ENCODE measurements at regions not wholly inside any gene's neighbourhood (a gene's known extent, or its start where the extent isn't known, plus 50 kb on each side); places are given as distances from the start of the nearest gene placed in this dataset.
"Not testable (repeated sequence)": the region's sequence is repeated elsewhere in the genome, so short reads cannot be mapped to it uniquely, and the experiment has no call there.

GRCh38 chr3:102357313-102357712 is 77.5 kb upstream of the ZPLD1 start:
- DNase-seq (ENCODE audit: insufficient read length, low spot score); FAIRE-seq: not testable (repeated sequence)

GRCh38 chr3:102360183-102360860 is 74.5 kb upstream of the ZPLD1 start:
- FAIRE-seq = no peak
- DNase-seq (ENCODE audit: insufficient read length, low spot score) = no peak

GRCh38 chr3:102361101-102361500 is 73.7 kb upstream of the ZPLD1 start:
- FAIRE-seq = no peak
- DNase-seq (ENCODE audit: insufficient read length, low spot score) = no peak

GRCh38 chr3:102366116-102366515 is 68.7 kb upstream of the ZPLD1 start:
- not testable (repeated sequence) for FAIRE-seq; DNase-seq (ENCODE audit: insufficient read length, low spot score)

GRCh38 chr3:102374863-102375634 is 59.8 kb upstream of the ZPLD1 start:
- no peak for DNase-seq (ENCODE audit: insufficient read length, low spot score)
- FAIRE-seq = no peak

GRCh38 chr3:102378216-102378615 is 56.6 kb upstream of the ZPLD1 start:
- FAIRE-seq = no peak

GRCh38 chr3:102382201-102382600 is 52.6 kb upstream of the ZPLD1 start:
- DNase-seq (ENCODE audit: insufficient read length, low spot score); FAIRE-seq: not testable (repeated sequence)

More at GRCh38 chr3:102378216-102378615, 56.6 kb upstream of the ZPLD1 start:
- no peak for DNase-seq (ENCODE audit: insufficient read length, low spot score)

Measured in GM19239 (cell line).